ENCODE measurements at regions not wholly inside any gene's neighbourhood (a gene's known extent, or its start where the extent isn't known, plus 50 kb on each side); places are given as distances from the start of the nearest gene placed in this dataset.

DNA sequence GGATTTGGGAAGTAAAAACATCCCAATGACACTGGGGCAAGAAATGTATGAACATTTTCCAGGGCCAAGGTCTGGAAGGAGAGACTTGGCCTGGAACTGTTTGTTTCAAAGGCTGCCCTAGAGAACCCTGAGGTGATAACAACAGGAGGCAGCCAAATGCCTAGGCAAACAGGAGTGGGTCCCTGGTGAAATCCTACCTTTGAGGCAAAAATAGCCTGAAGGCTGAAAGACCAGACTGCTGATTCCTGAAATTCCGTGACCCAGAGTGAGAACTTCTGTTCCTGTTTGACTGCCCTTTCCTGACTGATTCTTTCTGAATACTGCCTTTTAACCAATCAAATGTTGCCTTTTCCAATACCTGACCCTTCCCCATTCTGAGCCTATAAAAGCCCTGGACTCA is 196.4 kb downstream of the NSUN3 start:
- DNase-seq: no peak

DNA sequence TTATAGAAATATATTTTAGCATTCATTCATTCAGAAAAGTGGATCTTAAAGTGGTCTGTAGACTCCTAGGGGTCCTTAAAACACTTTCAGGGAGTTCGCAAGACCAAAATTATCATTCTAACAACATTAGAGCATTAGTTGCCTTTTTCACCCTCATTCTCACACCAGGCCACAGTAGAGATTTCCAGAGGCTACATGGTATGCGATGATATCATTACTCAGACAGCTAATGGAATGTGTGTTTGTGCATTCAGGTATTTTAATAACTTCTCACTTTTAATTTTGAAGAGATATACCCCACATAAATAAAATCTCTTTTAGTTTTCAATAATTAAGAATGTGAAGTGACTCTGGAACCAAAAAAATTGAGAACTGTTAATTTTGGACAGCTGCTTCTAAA is 206.9 kb downstream of the NSUN3 start:
- no peak for DNase-seq

DNA sequence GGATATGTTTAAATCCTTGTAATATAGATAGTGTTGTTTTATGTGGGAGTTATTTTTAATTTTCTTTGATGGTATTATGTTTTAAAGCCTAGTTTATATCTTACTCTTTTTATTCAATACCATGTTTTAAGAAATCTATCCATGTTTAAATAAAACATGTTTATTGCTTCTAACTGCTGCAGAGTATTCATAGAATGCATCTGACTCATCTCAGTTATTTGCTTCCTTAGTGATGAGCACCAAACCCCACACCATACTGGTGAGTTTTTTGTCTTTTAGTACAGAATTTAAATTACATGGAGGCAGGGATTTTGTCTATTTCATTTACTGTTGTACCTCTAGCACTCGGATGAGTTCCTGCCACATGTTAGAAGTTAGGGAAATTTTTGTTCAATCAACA is 209.2 kb downstream of the NSUN3 start:
- no peak for DNase-seq

DNA sequence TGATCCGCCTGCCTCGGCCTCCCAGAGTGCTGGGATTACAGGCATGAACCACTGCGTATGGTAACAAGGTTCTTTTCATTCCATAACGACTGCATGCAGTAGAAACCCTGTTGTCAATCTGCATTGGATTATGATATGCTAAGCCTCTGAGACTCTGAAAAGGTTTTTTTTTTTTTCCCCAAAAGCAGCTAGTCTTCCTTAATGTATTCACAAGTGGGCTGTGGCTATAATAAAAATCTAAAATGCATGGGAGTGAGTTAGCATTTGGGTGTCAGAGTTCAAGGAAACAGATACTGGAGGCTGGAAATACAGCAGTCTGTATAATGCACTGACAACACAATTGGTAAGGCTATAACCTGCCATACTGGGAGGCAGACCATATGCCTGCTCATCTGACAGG is 218.1 kb downstream of the NSUN3 start:
- DNase-seq: no peak

DNA sequence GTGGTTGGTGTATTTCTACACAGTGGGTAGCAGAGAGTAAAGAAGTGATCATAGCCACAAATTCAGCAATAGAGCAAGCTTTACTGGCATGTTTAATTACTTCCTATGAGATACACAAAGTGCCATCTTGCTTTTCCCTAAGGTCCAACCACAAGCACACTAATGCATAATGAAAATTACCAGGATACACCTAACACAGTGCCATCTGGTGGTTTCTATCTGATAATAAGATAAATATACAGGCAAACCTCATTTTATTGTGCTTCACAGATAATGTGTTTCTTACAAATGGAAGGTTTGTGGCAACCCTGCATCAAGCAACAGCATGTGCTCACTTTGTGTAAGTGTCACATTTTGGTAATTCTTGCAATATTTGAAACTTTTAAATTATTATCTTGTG is 223.0 kb downstream of the NSUN3 start:
- DNase-seq: no peak

DNA sequence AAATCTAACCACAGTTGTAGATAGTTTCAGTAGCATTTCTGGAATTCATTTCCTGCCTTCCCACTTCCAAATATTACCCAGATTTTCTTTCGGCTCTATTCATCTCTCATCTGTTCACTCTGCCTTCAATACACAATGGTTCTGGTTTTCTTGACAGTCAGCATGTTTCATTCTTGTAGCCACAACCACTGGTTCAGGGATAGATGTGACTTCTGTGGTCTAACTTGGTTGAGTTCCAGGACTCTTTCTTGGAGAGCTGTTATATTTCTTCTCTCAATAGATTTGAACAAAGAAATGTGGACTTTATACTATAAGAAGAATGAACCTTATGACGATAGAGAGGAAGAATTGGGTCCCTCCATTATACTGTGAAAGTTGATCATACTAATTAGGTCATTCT is 228.8 kb downstream of the NSUN3 start:
- no peak for DNase-seq

DNA sequence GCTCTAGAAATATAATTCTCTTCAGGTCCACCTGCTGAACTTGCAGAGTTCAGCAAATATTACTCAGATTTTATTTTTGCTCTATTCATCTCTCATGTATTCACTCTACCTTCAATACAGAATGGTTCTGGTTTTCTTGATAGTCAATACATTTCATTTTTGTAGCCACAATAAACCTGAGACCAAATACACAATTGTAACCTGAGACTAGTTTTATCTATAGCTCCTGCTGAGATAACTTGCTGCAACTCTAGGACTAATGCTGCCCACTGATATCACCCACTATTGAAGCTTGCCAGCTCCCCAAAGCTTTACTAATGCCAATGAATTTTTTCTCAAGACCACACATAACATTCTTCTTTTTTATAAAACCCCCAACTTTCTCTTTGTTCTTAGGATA is 229.3 kb downstream of the NSUN3 start:
- no peak for DNase-seq

DNA sequence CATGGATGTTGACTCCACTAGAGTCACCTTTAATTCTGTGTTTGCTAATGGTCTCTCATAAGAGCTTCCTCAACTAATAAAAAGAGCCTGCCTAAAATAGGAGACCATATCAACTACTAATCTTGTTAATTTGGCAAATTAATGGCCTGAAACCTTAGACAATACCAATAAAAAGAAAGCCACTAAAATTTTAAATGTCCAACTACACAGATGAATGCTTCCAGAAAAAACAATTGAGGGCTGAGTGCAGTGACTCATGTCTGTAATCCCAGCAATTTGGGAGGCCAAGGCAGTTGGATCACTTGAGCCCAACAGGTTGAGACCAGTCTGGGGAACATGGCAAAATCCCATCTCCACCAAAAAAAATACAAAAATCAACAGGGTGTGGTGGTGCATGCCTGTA is 230.9 kb downstream of the NSUN3 start:
- DNase-seq: no peak

DNA sequence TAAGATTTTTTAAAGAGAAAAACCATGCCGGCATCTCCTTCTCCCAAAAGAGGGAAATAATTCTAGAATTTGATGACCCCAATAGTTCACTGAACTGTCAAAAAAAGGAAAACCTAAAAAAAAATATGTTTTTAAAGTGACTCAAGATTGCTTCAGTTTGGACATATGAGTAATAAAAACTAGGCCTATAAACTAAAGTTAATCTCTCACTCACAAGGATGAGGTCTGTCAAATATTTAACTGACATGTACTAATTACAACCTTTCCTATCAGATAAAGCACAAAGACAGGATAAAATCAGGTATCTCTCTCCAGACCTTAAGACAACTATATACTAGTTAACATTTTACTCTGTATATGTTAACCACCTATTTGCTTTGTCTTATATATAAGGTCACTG is 231.9 kb downstream of the NSUN3 start:
- no peak for DNase-seq

DNA sequence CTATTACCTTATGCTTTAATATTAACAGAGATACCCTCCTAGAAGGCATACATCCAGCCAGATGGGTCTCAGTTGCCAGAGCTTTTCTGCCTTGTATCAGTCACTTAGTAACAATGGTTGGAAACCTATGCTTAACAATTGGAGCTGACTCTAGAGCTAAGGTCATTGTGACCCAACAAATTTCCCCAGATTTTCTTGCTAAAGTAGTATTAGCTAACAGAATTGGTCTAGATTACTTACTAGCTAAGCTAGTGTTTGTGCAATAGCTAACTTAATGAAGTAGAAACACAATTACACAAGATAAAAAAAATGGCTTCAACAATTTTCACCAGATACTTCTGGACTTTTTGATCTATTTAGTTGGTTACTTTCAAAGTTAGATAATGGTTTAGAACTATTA is 236.9 kb downstream of the NSUN3 start:
- DNase-seq: no peak

DNA sequence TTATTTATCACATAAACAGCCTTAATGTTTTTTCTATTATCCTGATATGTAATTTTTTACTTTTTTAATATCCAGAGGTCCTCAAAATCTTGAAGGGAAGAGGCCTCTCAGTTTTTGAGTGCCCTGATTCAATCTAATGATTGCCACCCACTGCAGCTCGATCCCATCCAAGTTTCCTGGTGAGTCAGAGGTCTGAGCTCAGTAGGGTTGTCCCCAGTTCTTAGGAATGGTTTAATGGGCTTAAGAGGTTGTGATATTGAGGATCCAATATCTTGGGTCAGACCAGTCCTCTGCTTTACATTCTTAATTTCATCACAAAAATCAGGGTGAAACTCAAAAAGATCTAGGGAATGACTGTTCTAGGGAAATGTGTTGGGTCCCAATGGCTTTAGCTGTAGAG is 238.5 kb downstream of the NSUN3 start:
- no peak for DNase-seq

DNA sequence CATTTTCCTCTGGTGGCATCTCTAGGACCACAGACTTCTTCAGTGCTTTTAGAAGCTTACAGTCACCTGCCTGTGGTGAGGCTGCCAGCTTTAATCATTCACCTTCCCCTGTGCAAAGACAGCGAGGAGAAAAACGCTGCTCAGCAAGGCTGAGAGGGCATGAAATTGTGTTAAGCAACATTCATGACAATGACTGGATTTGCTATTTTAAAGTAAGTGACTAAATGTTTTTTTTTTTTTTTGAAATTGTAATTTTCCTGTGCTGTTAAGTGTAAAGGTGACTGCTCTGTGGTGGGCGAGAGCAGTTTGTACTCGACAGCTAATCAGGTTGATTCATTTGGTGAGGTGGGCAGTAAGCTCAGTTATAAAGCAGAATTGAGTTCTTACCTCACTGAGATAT is 240.4 kb downstream of the NSUN3 start:
- DNase-seq: no peak

DNA sequence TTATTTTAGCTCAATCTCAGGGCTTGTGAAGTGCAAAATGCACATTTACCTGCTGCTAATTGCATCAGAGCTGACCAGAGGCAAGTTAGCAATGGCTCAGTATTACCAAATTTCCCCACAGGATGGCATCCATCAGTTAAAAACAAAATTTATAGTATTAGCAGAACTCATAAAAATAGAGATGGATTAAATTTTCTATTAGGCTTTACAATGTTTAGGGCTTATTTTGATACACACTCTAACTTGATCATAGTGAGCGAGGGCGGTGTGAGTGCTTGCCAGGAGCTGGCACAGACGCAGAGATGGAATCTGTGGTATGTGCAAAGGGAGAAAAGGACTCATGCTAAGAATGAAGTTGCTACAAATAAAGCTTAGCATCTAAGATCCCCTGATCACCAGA is 241.0 kb downstream of the NSUN3 start:
- no peak for DNase-seq

DNA sequence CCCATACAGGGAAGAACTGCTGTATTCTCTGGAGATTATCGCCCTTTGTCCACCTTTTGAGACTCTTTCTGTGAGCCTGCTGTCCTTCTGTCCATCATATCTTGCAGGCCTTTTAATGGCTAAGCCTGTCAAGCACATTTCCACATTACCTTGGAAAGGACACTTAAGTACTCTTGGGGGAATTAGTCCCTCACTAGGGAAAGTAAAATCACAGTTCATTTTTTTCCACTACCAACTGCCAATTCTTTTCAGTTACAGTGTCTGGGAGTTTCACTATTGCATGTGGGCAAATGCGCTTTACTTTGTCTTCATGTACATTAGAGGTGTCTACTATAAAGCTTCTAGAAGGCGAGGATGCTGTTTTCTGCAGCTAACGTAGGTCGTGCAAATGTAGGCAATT is 242.1 kb downstream of the NSUN3 start:
- no peak for DNase-seq

DNA sequence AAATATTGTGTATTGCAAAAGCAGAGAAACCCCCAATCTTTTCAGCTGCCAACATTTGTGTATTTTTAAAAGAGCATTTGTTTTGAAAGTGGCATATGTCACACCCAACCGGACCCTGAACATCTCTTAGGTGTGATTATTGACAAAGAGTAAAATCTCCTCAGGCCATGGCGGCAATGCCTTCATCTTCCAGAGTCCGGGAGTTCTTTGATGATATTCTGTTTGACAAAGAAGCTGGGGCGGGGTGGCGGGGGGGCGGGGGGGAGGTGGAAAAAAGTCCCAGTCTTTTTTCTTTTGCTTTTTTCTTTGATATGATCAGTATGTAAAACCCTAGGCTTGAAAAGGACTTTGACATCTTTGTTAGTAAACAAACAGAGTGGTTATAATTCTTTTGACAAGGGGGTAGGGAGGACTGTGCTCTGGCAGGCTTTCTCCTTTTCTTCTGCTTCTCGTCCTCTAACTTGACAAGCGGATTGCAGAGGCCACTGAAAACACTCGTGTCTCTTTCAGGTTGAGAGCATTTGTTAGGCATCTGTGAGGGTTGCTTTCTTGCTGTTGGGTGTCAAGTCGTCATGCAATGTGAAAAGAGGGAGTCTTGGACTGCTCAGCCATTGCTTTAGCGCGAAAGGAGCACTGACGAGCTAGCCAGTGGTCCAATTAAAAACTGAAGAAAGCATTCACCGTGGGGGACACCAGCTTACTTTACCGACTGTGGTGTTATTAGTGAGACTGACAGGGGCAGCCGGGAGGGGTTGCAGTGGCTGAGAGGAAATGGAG is 243.2 kb downstream of the NSUN3 start:
- DNase-seq: no peak

DNA sequence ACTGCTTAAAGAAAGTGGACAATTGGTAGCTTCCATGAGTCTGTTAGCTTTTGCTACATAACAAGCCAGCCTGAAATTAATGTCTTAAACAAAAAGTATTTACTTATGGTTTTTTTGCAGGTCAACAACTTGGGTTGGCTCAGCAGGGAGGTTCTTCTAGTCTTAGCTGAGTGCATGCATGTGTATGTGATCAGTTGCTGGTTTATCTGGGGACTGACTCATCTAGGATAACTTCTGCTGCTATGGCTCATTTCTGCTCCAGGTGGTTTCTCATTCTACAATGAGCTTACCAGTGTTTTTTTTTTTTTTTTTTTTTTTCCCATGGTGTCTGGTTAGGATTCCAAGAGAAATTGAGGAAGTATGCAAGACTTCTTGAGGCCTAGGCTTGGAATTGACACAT is 244.7 kb downstream of the NSUN3 start:
- no peak for DNase-seq

DNA sequence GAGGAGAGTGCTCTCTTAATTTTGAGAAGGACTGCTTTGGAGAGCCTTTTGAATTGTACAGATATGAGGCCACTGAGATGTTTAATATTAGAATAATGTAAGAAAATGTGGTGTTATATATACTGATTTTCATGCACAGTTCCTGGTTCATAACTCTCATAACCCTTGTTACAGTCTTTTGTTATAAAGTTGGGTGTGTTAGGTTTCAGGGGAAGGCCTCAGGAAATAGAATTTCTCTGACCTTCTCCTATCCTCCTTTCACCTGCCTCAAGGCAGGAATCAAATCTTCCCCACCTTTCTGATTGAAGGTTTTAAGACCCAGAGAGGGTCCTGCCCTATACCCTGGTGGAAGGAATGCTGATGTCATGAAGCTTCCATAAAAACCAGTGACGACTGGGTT is 245.9 kb downstream of the NSUN3 start:
- DNase-seq: no peak

DNA sequence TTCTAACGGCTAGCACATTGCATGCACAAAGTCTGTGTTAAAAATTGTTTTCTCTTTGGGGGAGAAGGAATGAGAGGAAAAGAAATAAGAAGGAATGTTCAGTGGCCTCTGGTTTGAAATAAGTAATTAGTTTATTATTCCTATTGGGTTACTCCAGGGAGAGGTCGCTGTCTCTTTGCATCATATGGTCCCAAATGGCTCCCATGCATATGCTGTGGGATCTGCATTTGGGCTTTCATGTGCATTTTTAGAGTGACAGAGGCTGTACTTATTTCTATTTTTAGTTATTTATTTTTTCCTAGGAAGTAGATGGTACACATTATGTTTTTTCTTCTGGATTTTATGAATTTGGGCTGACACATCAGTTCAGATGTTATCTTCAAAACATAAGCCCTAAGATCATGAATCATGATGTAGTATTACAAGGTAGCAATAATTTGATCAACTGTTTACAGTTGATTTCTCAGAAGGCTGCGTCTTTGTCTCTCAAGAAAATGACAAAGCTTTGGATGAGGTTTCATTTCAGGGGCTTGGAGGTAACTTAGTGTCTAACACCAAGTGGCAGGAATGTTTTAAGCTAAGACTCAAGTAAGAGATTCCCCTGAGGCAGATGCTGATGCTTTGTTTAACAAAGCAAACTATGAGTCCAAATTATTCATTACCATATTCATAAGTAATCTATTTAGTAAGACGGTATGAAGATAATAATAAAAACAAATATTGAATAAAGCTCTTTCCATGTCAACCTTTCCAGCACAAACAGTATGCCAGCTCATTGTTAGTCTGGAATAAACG is 247.7 kb downstream of the NSUN3 start:
- no peak for DNase-seq

DNA sequence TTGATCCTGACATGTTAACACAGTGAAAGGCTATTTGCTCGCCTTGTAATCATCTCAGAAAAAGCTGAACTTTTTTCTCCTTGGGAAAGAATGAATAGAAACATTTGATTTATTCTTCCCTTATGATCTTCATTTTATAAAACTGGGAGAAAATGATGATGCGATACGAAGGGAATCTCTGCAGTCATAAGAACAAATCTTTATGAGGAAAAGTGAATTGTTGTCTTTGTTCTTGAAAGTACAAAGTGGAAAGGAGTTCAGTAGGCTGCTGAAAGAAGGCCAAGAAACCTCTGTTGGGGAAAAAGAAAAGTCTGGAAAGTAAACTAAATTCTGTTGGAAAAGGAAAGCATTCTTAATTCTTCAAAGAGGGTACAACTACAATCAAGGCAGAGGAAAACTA is 248.8 kb downstream of the NSUN3 start:
- no peak for DNase-seq

DNA sequence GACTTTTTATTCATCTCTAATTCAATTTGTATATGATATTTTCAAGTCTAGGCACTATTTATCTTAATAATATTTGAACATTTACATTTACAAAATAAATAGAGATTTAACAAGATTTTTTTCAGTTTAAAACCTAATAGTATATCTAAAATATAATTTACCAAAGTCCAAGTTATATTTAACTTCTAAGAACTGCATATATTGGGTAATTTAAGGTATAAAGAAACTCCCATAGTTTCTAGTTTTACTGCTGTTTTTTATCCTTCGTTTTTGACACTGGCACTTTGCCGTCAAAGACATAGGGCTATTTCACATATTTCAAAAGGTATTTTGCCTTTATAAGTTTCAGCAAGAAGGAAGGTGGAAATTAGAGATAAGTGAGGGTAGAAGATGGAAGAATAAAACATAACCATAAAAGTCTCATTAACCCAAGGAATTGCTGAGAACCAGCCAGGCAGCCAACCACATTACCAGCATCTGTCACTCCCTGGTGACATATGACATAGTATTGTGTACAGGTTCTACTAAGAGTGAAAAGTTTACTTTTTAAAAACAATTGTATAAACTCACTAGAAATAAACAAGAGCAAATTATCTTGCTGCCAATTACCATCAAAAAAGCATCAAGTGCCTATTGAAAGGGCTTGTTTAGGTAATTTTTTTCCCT is 251.5 kb downstream of the NSUN3 start:
- DNase-seq: no peak

DNA sequence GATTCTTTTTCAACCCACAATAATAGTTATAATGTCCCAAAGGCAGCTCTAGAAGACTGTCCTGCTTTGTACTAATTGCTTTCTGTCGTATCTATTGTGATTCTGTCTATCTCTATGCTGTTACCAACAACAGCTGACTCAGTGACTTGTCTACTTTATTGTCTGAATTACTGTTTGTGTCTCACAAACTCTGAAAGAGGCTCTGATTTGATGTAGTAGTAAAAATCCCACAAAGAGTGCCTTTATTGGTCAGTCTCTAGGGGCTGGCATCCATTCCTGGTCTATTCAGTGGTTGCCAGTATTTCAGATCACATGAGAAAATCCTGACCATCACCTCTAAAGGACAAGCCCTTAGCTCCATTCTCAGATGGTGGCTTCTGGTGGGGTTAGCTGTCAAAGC is 254.2 kb downstream of the NSUN3 start:
- DNase-seq: no peak

DNA sequence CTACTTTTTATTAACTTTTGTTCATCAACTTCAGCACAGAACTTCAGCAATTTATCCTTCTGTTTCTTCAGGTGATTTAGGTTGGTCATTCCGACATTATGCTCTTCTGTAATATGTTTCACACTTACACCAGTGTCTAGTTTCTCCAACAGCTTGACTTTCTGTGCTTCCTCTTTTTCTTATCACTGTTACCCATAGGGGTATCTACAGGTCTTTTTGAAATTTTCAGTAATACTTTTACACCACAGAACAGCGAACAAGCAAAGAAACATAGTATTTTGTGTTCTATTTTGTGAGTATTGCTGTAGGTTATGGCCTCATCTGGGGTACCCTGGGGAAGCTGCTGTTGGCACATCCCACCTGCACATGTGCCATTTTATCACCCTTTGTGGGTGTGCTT is 260.7 kb downstream of the NSUN3 start:
- DNase-seq: no peak

DNA sequence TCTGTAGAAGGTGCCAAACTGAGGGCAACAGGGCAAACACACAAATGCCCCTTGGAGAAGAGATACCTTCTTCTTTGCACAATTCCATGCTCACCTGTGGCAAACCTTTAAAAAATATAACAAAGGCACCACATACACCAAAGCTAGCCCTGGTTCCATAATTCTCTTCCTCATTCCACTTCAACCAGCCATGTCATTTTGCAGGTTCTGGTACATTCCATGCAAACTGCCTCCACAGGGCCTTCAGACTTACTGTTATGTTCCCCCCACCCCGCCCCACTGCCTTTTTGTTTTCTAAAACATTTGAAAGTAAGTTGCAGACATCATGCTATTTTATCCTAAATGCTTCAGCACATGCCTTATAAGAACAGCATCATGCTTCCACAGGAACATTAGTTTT is 269.0 kb downstream of the NSUN3 start:
- no peak for DNase-seq

All from activated CD4-positive, alpha-beta T cell treated with anti-CD3 and anti-CD28 coated beads, Interleukin-2, amount 50 U/mL, for 48 hours (primary cell).